ENCODE measurements at regions not wholly inside any gene's neighbourhood (a gene's known extent, or its start where the extent isn't known, plus 50 kb on each side); places are given as distances from the start of the nearest gene placed in this dataset.

DNA sequence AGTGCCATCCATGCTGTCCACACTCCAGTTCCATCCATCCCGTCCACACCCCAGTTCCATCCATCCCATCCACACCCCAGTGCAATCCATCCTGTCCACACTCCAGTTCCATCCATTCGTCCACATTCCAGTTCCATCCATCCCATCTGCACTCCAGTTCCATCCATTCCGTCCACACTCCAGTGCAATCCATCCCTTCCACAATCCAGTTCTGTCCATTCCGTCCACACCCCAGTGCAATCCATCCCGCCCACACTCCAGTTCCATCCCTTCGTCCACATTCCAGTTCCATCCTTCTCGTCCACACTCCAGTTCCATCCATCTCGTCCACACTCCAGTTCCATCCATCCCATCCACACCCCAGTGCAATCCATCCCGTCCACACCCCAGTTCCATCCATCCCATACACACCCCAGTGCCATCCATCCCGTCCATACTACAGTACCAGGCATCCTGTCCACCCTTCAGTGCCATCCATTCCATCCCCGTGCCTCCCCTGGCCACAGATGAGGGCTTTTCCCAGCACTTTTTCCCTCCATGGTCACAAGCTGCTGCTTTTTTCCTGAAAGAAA, 704.0 kb downstream of the BRD1 start:
- Histone ChIP-seq H3K27ac (ENCODE audit: low read depth in 2 of 2, low read length in 2 of 2) (no peak overlapping the region), H3K27me3 (ENCODE audit: control insufficient read depth in 2 of 2, insufficient read depth in 2 of 2, low read length in 2 of 2) (no peaks in the 10 kb centered on the region), H3K9me3 (ENCODE audit: control insufficient read depth in 2 of 2, low read length in 2 of 2) (no peaks in the 10 kb centered on the region), H3K4me1 (ENCODE audit: control insufficient read depth in 2 of 2, insufficient read depth in 2 of 2, low read length in 2 of 2) (no peaks in the 10 kb centered on the region), H3K4me3 (ENCODE audit: low read length in 2 of 2) (no peak overlapping the region), H3K9ac (ENCODE audit: low read depth in 1 of 2, low read length in 2 of 2) (no peak overlapping the region), H3K36me3 (ENCODE audit: control insufficient read depth in 2 of 2, insufficient read depth in 2 of 2, low read length in 2 of 2) (no peaks in the 10 kb centered on the region)

DNA sequence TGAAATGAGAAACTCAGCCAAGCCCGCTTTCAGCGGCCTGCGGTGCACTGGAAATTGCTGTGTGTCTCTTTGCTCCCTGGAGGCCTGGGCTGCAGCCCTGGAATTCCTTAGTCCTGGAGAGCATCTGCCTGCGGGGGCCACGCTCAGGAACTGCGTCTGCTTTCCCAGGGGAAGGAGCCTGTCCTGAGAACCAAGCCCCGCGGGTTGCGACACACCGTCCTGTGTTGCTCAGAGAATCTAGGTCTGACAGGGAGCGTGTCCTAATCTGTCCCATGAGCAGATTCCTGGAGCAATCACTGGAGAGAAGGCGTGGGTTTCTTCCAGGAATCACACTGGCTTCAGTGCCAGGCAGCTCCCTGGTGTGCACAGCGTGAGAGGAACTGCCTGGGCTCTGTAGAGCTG, 708.1 kb downstream of the BRD1 start:
- Histone ChIP-seq H3K9ac (ENCODE audit: low read depth in 1 of 2, low read length in 2 of 2) (no peak overlapping the region), H3K27me3 (ENCODE audit: control insufficient read depth in 2 of 2, insufficient read depth in 2 of 2, low read length in 2 of 2) (no peaks in the 10 kb centered on the region), H3K4me1 (ENCODE audit: control insufficient read depth in 2 of 2, insufficient read depth in 2 of 2, low read length in 2 of 2) (no peaks in the 10 kb centered on the region), H3K36me3 (ENCODE audit: control insufficient read depth in 2 of 2, insufficient read depth in 2 of 2, low read length in 2 of 2) (no peaks in the 10 kb centered on the region), H3K9me3 (ENCODE audit: control insufficient read depth in 2 of 2, low read length in 2 of 2) (no peaks in the 10 kb centered on the region), H3K4me3 (ENCODE audit: low read length in 2 of 2) (no peak overlapping the region), H3K27ac (ENCODE audit: low read depth in 2 of 2, low read length in 2 of 2) (no peak overlapping the region)

DNA sequence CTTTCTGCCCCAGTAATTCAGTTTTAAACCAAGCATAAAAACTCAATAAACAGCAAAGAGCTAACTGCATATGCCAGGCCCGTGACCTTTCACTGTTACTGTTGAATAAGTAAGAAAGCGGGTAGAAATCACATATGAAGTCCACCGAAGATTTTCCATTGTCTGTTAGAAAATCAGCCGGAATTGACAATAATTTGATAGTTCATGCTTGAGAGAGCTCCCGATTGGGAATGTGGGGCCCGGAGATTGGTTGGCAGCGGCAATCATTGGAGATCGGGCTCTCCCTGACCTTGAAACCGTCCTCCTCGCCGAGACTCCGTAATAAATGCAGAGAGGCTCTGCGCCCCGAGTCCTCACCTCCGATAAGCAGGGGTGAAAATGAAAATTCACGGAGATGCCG, 709.6 kb downstream of the BRD1 start:
- Histone ChIP-seq H3K27ac (ENCODE audit: low read depth in 2 of 2, low read length in 2 of 2) (no peak overlapping the region), H3K36me3 (ENCODE audit: control insufficient read depth in 2 of 2, insufficient read depth in 2 of 2, low read length in 2 of 2) (no peaks in the 10 kb centered on the region), H3K27me3 (ENCODE audit: control insufficient read depth in 2 of 2, insufficient read depth in 2 of 2, low read length in 2 of 2) (no peaks in the 10 kb centered on the region), H3K9ac (ENCODE audit: low read depth in 1 of 2, low read length in 2 of 2) (no peak overlapping the region), H3K4me3 (ENCODE audit: low read length in 2 of 2) (no peak overlapping the region), H3K9me3 (ENCODE audit: control insufficient read depth in 2 of 2, low read length in 2 of 2) (no peaks in the 10 kb centered on the region), H3K4me1 (ENCODE audit: control insufficient read depth in 2 of 2, insufficient read depth in 2 of 2, low read length in 2 of 2) (no peaks in the 10 kb centered on the region)

DNA sequence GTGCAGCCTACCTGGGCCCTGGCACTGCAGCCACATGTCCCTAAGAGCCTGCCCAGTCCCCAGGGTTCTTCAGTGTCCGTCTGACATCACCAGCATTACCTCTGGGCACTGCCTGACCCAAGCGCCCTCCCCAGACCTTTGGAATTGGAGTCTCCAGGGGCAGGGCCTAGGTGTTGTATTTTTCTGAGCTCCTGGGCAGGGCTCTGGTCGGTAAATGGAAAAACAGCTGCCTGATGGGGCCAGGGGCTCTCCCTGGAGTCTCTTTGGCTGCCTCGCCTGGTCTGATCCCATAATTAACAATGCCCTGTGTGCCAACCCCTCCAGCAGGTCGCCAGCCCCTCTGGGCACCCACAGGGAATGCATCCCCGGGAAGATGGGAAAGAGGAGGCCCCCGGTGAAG, 710.2 kb downstream of the BRD1 start:
- H3K27ac ChIP-seq (ENCODE audit: low read depth in 2 of 2, low read length in 2 of 2) = no peak overlapping the region
- no peak overlapping the region for H3K9ac ChIP-seq (ENCODE audit: low read depth in 1 of 2, low read length in 2 of 2)
- H3K27me3 ChIP-seq (ENCODE audit: control insufficient read depth in 2 of 2, insufficient read depth in 2 of 2, low read length in 2 of 2) = no peaks in the 10 kb centered on the region
- H3K4me3 ChIP-seq (ENCODE audit: low read length in 2 of 2) = no peak overlapping the region
- H3K36me3 ChIP-seq (ENCODE audit: control insufficient read depth in 2 of 2, insufficient read depth in 2 of 2, low read length in 2 of 2) = no peaks in the 10 kb centered on the region
- H3K9me3 ChIP-seq (ENCODE audit: control insufficient read depth in 2 of 2, low read length in 2 of 2) = no peaks in the 10 kb centered on the region
- no peaks in the 10 kb centered on the region for H3K4me1 ChIP-seq (ENCODE audit: control insufficient read depth in 2 of 2, insufficient read depth in 2 of 2, low read length in 2 of 2)

DNA sequence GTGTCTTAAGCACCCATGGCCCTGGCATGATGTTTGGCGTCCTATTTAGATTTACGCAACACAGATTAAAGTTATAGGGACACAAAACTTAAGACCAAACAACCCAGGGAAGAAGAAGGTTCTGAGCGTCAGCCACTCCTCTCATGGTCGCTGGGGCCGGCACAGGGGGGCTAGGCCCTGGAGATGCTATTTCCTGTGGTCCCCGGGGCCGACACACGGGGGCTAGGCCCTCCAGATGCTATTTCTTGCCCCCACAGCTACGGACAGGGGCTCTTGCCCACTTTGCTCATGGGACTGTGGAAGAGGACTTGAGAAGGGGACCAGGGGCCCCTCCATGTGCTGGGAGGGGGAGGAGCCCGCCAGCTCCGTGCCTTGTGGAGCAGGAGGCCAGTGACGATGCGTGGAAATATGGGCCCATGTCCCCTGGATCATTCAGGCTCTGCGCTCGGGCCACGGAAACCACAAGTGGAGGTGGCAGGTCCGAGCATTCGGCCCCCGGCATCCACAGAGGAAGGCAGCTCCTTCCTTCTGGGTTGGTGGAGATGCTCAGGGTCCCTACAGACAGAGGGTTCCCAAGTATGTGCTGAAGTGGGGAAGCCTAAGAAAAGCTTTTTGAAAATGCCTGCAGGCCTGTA, 711.1 kb downstream of the BRD1 start:
- Histone ChIP-seq H3K4me3 (ENCODE audit: low read length in 2 of 2) (no peak overlapping the region), H3K4me1 (ENCODE audit: control insufficient read depth in 2 of 2, insufficient read depth in 2 of 2, low read length in 2 of 2) (no peaks in the 10 kb centered on the region), H3K9ac (ENCODE audit: low read depth in 1 of 2, low read length in 2 of 2) (no peak overlapping the region), H3K9me3 (ENCODE audit: control insufficient read depth in 2 of 2, low read length in 2 of 2) (no peaks in the 10 kb centered on the region), H3K27ac (ENCODE audit: low read depth in 2 of 2, low read length in 2 of 2) (no peak overlapping the region), H3K27me3 (ENCODE audit: control insufficient read depth in 2 of 2, insufficient read depth in 2 of 2, low read length in 2 of 2) (no peaks in the 10 kb centered on the region), H3K36me3 (ENCODE audit: control insufficient read depth in 2 of 2, insufficient read depth in 2 of 2, low read length in 2 of 2) (no peaks in the 10 kb centered on the region)

DNA sequence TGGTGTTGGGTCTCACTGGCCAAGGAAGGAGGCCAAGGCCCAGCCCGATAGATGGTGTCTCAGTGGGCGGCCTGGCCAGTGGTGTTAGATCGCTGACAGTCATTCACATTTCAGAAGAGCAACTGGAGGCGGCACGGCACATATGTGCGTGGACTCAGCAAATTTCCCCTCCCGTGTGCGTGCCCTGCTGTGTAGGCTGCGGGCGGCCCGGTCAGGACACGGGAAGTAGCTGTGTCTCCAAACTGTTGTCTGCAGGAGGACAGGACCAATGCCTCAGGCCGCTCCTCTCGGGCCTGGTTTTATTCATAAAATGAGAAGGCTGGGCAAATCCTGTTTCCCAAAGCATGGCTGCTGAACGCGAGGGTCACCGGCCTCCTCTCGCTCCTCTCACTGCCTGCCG, 711.7 kb downstream of the BRD1 start:
- no peaks in the 10 kb centered on the region for H3K27me3 ChIP-seq (ENCODE audit: control insufficient read depth in 2 of 2, insufficient read depth in 2 of 2, low read length in 2 of 2)
- H3K4me1 ChIP-seq (ENCODE audit: control insufficient read depth in 2 of 2, insufficient read depth in 2 of 2, low read length in 2 of 2) = no peaks in the 10 kb centered on the region
- no peaks in the 10 kb centered on the region for H3K36me3 ChIP-seq (ENCODE audit: control insufficient read depth in 2 of 2, insufficient read depth in 2 of 2, low read length in 2 of 2)
- no peak overlapping the region for H3K9ac ChIP-seq (ENCODE audit: low read depth in 1 of 2, low read length in 2 of 2)
- H3K4me3 ChIP-seq (ENCODE audit: low read length in 2 of 2) = no peak overlapping the region
- H3K27ac ChIP-seq (ENCODE audit: low read depth in 2 of 2, low read length in 2 of 2) = no peak overlapping the region
- no peaks in the 10 kb centered on the region for H3K9me3 ChIP-seq (ENCODE audit: control insufficient read depth in 2 of 2, low read length in 2 of 2)

DNA sequence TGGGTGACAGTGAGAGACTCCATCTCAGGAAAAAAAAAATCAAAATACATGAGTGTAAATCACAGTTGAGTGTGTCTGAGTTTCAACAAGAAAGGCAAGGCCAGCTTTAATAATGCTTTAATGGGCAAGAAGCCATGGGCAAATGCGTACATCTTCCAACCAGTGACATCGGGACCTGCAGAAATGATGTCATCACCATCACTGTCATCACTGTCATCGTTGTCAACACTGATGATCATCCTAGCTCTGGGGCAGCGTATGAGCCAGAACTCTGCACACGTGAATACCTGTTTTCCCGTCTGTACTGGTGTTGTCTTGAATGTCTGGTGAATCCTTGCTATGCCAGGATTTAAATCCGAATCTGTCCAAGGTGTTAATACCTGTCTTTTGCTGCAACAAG, 712.5 kb downstream of the BRD1 start:
- Histone ChIP-seq H3K9me3 (ENCODE audit: control insufficient read depth in 2 of 2, low read length in 2 of 2) (no peaks in the 10 kb centered on the region), H3K27ac (ENCODE audit: low read depth in 2 of 2, low read length in 2 of 2) (no peak overlapping the region), H3K4me3 (ENCODE audit: low read length in 2 of 2) (no peak overlapping the region), H3K9ac (ENCODE audit: low read depth in 1 of 2, low read length in 2 of 2) (no peak overlapping the region), H3K36me3 (ENCODE audit: control insufficient read depth in 2 of 2, insufficient read depth in 2 of 2, low read length in 2 of 2) (no peaks in the 10 kb centered on the region), H3K27me3 (ENCODE audit: control insufficient read depth in 2 of 2, insufficient read depth in 2 of 2, low read length in 2 of 2) (no peaks in the 10 kb centered on the region), H3K4me1 (ENCODE audit: control insufficient read depth in 2 of 2, insufficient read depth in 2 of 2, low read length in 2 of 2) (no peaks in the 10 kb centered on the region)

DNA sequence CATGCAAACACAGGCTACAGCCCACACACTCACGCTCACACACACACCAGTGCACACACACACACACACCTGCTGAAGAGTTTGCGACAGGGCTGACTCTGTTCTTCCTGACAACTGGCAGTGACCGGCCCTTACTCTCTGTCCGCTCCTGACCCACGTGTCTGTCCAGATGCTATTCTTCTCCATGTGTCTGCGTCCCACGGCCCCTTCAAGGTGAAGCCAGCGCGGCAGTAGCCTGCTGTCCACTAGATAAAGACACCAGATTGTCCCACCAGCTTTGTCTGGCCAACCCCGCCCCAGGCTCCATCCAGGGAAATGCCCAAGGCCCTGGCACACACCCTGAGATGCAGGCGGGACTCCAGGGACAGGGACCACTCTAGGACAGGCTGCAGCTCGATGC, 713.9 kb downstream of the BRD1 start:
- Histone ChIP-seq H3K4me3 (ENCODE audit: low read length in 2 of 2) (no peak overlapping the region), H3K4me1 (ENCODE audit: control insufficient read depth in 2 of 2, insufficient read depth in 2 of 2, low read length in 2 of 2) (no peaks in the 10 kb centered on the region), H3K9me3 (ENCODE audit: control insufficient read depth in 2 of 2, low read length in 2 of 2) (no peaks in the 10 kb centered on the region), H3K36me3 (ENCODE audit: control insufficient read depth in 2 of 2, insufficient read depth in 2 of 2, low read length in 2 of 2) (no peaks in the 10 kb centered on the region), H3K9ac (ENCODE audit: low read depth in 1 of 2, low read length in 2 of 2) (no peak overlapping the region), H3K27me3 (ENCODE audit: control insufficient read depth in 2 of 2, insufficient read depth in 2 of 2, low read length in 2 of 2) (no peaks in the 10 kb centered on the region), H3K27ac (ENCODE audit: low read depth in 2 of 2, low read length in 2 of 2) (no peak overlapping the region)

DNA sequence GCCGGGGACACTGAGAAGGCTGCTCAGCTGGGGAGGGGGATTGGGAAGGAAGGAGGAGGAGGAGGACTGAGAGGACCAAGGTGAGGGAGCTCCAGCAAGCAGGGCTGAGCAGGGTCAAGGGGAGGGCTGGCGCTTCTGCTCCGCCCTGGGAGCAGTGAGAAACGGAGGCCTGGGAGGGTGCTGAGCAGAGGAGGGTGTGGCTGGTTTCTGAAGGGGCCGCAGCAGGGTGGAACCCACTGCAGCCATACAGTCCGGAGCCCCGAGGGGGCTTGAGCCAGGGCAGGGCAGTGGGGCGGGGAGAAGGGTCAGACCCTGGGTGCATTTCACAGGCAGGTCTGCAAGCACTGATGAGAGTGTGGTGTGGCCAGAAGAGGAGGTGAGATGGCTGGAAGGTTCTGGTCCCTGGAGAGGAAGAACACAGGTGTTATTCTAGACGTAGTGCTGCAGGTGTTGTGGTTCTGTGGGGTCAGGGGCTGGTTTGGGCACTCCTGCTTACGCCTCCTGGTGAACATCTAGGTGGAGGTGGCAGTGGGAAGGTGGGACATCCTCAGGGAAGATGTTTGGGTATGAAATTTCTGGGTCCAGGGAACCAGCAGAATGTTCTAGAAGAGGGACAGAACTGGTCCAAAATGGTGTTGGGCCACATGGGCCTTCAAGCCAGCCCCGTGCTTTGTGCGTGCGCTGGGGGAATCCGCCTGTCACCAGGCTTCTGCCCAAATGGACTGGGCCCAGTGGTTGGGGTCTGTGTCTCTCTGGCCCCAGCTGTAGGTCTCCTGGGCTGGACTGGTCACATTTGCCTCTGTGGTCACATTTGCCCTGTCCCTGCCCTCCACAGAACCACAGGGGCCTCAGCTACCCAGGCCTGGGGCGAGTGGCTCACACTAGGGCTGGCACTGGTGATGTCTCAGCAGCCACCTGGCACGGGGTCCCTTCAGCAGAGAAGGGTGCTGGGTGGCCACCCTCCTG, 714.7 kb downstream of the BRD1 start:
- H3K4me3 ChIP-seq (ENCODE audit: low read length in 2 of 2) = no peak overlapping the region
- H3K4me1 ChIP-seq (ENCODE audit: control insufficient read depth in 2 of 2, insufficient read depth in 2 of 2, low read length in 2 of 2) = no peaks in the 10 kb centered on the region
- H3K36me3 ChIP-seq (ENCODE audit: control insufficient read depth in 2 of 2, insufficient read depth in 2 of 2, low read length in 2 of 2) = no peaks in the 10 kb centered on the region
- no peaks in the 10 kb centered on the region for H3K9me3 ChIP-seq (ENCODE audit: control insufficient read depth in 2 of 2, low read length in 2 of 2)
- no peak overlapping the region for H3K27ac ChIP-seq (ENCODE audit: low read depth in 2 of 2, low read length in 2 of 2)
- peaks cover 0 to 1% of the 10 kb centered on the region in 2 donors for H3K27me3 ChIP-seq (ENCODE audit: control insufficient read depth in 2 of 2, insufficient read depth in 2 of 2, low read length in 2 of 2)
- H3K9ac ChIP-seq (ENCODE audit: low read depth in 1 of 2, low read length in 2 of 2) = no peak overlapping the region

DNA sequence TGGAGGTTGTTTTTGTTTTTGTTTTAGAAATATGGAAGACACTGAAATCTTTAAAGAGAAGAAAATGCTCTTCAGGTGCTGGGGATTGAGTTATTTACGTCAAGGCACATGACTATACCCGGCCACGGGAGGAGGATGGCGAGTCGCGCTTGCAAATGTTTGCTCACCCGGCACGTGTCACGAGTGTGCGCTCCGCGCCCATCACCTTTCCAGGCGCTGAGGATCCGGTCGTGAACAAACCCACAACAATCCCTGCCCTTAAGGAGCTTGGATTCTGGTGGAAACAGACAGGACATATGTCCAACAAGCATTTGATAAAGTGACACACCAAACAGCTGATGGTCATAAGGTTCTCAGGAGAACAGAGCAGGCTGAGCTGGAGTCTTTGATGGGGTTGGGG, 715.5 kb downstream of the BRD1 start:
- H3K9ac ChIP-seq (ENCODE audit: low read depth in 1 of 2, low read length in 2 of 2) = no peak overlapping the region
- H3K9me3 ChIP-seq (ENCODE audit: control insufficient read depth in 2 of 2, low read length in 2 of 2) = no peaks in the 10 kb centered on the region
- no peak overlapping the region for H3K4me3 ChIP-seq (ENCODE audit: low read length in 2 of 2)
- no peaks in the 10 kb centered on the region for H3K4me1 ChIP-seq (ENCODE audit: control insufficient read depth in 2 of 2, insufficient read depth in 2 of 2, low read length in 2 of 2)
- H3K27ac ChIP-seq (ENCODE audit: low read depth in 2 of 2, low read length in 2 of 2) = no peak overlapping the region
- no peaks in the 10 kb centered on the region for H3K36me3 ChIP-seq (ENCODE audit: control insufficient read depth in 2 of 2, insufficient read depth in 2 of 2, low read length in 2 of 2)
- H3K27me3 ChIP-seq (ENCODE audit: control insufficient read depth in 2 of 2, insufficient read depth in 2 of 2, low read length in 2 of 2) = peaks cover 0 to 3% of the 10 kb centered on the region in 2 donors
